AG04449 (cell line): ENCODE measurements at regions not wholly inside any gene's neighbourhood (a gene's known extent, or its start where the extent isn't known, plus 50 kb on each side); places are given as distances from the start of the nearest gene placed in this dataset.

Experiments
- CTCF ChIA-PET: fragments of 350-600 bp; formaldehyde crosslinking; extraction: SDS; loops from one replicate; lab custom pipeline; 2021; ENCODE audit warnings: antibody characterized with exemption; lab: Yijun Ruan, JAX
- POLR2A ChIA-PET: fragments of 400-600, 350-600 bp; formaldehyde crosslinking; extraction: SDS; loops from one replicate; lab custom pipeline; 2020; ENCODE audit warnings: antibody characterized with exemption, inconsistent platforms; lab: Yijun Ruan, JAX
- DNase-seq: peaks from one replicate; pipeline ENCODE4 v3.0.0-alpha.2; 2010; ENCODE audit warnings: low read depth, low spot score
- H3K4me3 ChIP-seq: 2 replicates; pipeline ENCODE4 v1.5.1; 2011; ENCODE audit warnings: low read depth, mild to moderate bottlenecking, control low read depth, low read length
- CTCF ChIP-seq: IDR thresholded peaks from one replicate; pipeline ENCODE4 v1.5.1; 2011; ENCODE audit warnings: mild to moderate bottlenecking, moderate library complexity, low read length, control low read depth, inconsistent platforms; ENCODE audit not compliant: insufficient read depth; ENCODE audit errors: missing control alignments

- no peak for TF ChIP-seq CTCF
- DNase-seq: no peak
- H3K4me3 ChIP-seq: no peak overlapping the region
- CTCF ChIA-PET: no interaction called here
- POLR2A ChIA-PET: no interaction called here
Observed at GRCh38 chr2:14978845-14979244, 346.3 kb downstream of the LRATD1 start.

GRCh38 chr2:14982790-14983189, 350.3 kb downstream of the LRATD1 start:
- DNase-seq: no peak
- TF ChIP-seq CTCF: no peak
- H3K4me3 ChIP-seq: no peak overlapping the region
- POLR2A ChIA-PET: no interaction called here
- CTCF ChIA-PET: no interaction called here

- TF ChIP-seq CTCF: no peak
- no peak overlapping the region for H3K4me3 ChIP-seq
- no peak for DNase-seq
- ChIA-PET CTCF (no interaction called here), POLR2A (no interaction called here)
Observed at GRCh38 chr2:14988600-14988999, 356.1 kb downstream of the LRATD1 start.

- H3K4me3 ChIP-seq: no peak overlapping the region
- POLR2A ChIA-PET: no interaction called here
- TF ChIP-seq CTCF: no peak
- CTCF ChIA-PET: no interaction called here
- no peak for DNase-seq
Observed at GRCh38 chr2:14991723-14992122, 359.2 kb downstream of the LRATD1 start.

- CTCF ChIA-PET: no interaction called here
- H3K4me3 ChIP-seq: no peak overlapping the region
- no peak for DNase-seq
- no peak for TF ChIP-seq CTCF
- POLR2A ChIA-PET: no interaction called here
Observed at GRCh38 chr2:14994721-14995120, 362.2 kb downstream of the LRATD1 start.

- ChIA-PET POLR2A (no interaction called here), CTCF (no interaction called here)
- no peak for DNase-seq
- TF ChIP-seq CTCF: no peak
- H3K4me3 ChIP-seq: no peak overlapping the region
Observed at GRCh38 chr2:14996351-14997014, 364.0 kb downstream of the LRATD1 start.
